ENCODE measurements at regions not wholly inside any gene's neighbourhood (a gene's known extent, or its start where the extent isn't known, plus 50 kb on each side); places are given as distances from the start of the nearest gene placed in this dataset.

- no peak for DNase-seq (ENCODE audit: low spot score)
Observed at GRCh38 chr1:209455661-209456358, 127.7 kb upstream of the CAMK1G start.

GRCh38 chr1:209456878-209457277 lies 126.6 kb upstream of the CAMK1G start:
- no peak for DNase-seq (ENCODE audit: low spot score)

DNA sequence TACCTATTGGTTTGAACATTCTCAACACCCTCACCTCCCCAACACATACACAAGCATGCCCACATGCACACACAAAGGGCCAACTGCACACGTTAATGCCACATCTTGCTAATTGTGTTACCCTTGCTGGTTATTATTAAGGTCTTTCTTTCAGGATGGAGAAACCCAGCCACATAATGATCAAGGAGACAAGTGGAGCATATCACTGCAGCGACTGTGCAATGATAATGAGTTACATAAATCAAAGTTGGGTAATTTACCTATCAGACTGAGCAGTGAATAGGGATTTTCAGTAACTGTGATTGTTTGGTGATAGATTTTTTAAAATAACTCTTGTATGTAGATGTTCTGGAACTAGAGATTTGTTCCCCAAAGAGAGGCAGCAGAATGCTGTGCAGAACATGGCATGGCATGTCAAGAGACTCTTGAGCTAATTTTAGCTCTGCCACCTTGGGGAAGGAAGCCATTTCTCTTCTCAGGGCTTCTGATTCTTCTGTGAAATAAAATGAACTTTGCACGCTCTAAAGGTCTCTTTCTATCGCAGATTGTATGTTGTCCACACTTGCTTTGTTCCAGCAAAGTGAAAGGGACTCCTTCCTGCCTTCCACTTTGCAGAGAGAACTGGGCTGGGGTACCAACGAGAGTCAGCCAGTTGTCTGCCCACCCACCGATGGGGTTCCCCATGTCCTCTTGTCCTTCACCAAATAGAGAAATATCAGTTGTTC lies 126.0 kb upstream of the CAMK1G start:
- DNase-seq (ENCODE audit: low spot score): no peak

DNA sequence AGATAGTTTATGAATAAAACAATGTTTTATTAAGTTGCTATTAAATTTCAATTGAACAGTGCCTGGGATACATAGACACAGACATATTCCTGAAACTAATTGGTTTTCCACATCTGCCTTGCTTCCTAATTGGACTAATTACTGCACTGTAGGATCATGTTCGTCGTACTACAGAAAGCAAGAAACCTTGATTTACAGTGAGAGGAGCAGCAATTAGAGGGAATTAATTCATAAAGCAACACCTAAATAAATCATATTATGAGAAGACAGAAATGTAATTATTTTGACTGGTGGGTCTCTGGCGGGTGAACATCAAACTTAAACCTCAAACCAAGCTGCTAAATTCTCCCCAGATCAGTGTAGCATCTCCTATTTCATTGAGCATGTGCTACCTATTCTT lies 124.6 kb upstream of the CAMK1G start:
- DNase-seq (ENCODE audit: low spot score): no peak

DNA sequence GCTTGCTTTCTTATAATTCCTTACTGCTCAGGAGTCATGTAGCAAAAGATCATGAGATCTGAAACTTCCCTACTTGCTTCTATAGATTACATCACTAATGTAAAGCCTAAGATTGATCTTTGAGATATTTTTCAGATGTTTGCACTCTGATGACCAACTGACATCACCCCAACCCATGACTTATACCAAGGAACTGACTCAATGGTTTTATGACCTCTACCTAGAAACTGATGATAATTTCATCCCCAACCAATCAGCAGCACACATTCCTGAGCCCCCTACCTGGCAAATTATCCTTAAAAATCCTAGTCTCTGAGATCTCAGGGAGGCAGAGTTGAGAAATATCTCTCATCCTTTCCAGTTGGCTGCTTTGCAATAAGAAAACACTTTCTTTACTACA lies 122.3 kb upstream of the CAMK1G start:
- DNase-seq (ENCODE audit: low spot score): no peak

GRCh38 chr1:209462433-209462832 lies 121.1 kb upstream of the CAMK1G start:
- DNase-seq (ENCODE audit: low spot score): no peak

DNA sequence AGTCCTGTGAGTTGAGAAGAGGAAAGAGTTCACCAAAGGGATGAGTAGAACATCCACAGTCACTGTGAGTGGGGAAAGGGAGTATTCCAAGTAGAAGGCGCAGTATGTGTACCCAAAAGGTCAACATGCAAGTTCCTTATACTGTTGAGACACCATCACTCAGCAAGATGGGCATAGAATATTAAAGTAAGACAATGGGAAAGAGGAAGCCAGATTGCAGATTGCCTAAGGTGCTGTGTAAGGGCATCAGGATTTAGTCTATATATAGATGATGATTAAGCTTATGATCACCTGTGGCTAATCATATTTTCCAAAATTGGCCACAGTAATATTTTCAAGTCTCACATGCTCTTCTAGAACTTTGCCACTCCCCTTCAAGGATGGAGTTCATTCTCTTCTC lies 120.1 kb upstream of the CAMK1G start:
- DNase-seq (ENCODE audit: low spot score): no peak

DNA sequence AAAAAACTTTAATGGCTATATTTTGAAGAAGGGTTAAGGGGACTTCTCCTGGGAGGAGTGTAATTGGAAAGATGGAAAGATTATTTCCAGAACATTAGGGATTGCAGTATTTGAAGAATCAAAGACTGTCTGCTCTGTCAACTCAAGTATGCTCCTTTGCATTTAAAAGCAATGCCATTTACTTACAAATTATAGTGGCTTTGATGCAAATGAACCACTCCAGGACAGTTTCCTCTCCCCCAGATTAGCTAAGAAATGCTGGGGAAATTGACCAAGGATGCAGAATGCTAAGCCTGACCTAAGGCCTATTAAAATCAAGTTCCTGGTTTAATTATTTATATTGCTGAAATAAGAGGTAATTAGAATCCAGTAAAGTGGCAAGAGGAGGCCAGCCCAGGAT lies 110.5 kb upstream of the CAMK1G start:
- no peak for DNase-seq (ENCODE audit: low spot score)

- no peak for DNase-seq (ENCODE audit: low spot score)
Observed at GRCh38 chr1:209480345-209480744, 103.2 kb upstream of the CAMK1G start.

DNA sequence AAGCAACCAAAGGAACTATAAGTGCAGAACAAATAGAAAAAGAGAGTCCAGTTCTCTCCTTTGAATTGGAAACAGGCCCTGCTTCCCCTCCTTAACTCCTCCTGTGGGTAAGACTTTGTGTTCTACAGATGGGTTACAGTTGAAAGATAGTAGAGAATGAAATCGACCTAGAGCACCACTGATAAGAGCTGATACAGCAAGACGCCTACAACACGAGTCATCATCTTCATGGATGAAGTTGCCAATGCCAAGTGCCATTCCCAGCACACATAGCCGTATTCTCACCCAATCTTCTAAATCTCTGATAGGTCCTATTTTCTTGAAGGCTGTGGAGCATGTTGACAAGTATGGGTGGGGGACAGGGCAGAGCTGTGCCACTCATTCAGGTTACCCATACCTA lies 99.8 kb upstream of the CAMK1G start:
- DNase-seq (ENCODE audit: low spot score): no peak

DNA sequence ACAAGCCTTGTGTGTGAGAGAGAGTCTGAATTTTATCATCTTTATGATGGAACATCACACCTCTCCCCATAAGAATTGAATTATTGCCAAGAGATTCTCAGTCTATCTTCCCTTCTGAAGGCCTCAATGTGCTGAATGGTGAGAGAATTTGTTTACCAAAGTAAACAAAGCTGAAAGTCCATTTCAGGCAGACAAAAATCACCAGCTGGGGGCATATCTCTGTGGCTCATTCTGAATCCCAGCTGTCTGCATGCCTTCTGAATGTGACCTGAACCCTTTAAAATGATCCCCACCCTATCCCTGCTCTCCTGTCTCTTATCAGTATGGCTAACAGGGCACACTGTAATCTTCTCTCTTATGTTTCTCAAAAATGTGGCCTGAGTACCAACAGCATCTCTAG lies 99.1 kb upstream of the CAMK1G start:
- DNase-seq (ENCODE audit: low spot score): no peak

DNA sequence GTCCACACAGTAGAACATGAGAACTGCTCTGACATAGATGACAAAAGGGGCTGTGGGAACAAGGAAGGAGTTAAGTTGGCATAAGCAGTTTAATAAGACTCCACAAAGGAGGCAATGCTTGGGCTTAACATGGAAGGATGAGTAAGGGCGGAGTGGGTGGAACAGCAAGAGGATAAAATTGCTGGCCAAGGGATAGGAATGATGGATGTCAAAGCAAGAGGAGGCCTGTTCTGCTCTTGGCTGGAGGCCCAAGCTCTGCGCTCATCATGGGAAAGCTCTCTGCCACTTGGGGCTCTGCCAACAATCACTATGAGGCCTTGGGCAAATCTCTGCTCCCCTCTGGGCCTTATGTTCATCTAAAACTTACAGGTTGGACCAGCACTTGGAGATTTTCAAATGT lies 98.3 kb upstream of the CAMK1G start:
- DNase-seq (ENCODE audit: low spot score): no peak

DNA sequence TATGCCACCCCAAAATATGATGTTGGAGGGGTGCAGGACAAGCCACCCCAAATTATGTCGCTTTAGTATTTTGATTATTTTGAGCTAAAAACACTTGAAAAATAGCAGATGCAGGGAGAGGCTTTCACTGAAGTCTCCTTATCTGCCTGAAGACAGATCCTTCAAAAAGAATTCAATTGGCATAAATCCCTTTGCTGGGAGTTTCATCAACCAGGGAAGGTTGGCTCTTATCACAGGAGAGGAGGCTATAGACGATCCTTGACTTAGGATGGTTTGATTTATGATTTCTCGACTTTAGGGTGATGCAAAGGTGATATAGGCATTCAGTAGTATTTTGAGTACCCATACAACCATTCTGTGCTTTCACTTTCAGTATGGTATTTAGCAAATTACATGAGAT lies 97.8 kb upstream of the CAMK1G start:
- DNase-seq (ENCODE audit: low spot score): no peak

- DNase-seq (ENCODE audit: low spot score): no peak
Observed at GRCh38 chr1:209486861-209487593, 96.5 kb upstream of the CAMK1G start.

- no peak for DNase-seq (ENCODE audit: low spot score)
Observed at GRCh38 chr1:209490013-209490412, 93.5 kb upstream of the CAMK1G start.

DNA sequence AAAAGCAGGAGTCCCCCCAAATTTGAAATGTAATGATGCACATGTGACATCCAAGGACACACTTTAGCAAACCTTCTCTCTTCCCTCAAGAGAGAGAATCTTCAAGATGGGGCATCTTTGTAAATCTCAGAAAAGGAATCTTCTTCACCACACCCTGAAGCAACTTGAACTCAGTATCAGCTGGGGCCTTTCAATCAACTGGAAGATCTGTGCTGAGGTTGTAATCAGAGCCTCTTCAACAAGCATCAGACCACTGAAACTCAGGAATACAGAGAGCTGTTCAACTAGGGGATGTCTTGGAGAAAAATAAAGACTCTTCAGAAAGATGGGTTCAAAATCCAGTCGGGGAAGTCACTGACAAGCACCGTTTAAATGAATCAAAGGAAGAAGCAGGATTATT lies 92.5 kb upstream of the CAMK1G start:
- DNase-seq (ENCODE audit: low spot score): no peak

- no peak for DNase-seq (ENCODE audit: low spot score)
Observed at GRCh38 chr1:209491496-209491895, 92.0 kb upstream of the CAMK1G start.

- DNase-seq (ENCODE audit: low spot score): no peak
Observed at GRCh38 chr1:209491897-209492296, 91.6 kb upstream of the CAMK1G start.

DNA sequence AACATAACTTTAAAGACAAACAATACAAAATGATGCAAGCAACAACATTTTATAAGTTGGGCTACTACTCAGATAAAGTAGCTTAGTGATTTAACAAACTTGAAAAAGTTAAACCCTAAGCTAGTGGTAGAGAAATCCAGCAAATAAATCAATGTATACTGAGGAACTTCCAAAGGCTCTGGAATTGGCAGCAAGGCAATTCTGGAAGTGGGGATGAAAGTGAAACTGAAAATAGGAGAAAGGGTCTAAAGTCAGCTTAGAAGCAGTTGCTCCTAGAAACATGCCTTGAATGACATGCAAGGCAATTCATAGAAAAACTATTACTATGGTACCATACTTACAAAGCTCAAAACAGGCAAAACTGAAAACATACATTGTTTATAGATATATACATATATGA lies 90.0 kb upstream of the CAMK1G start:
- DNase-seq (ENCODE audit: low spot score): no peak

GRCh38 chr1:209497729-209498128 lies 85.8 kb upstream of the CAMK1G start:
- no peak for DNase-seq (ENCODE audit: low spot score)

DNA sequence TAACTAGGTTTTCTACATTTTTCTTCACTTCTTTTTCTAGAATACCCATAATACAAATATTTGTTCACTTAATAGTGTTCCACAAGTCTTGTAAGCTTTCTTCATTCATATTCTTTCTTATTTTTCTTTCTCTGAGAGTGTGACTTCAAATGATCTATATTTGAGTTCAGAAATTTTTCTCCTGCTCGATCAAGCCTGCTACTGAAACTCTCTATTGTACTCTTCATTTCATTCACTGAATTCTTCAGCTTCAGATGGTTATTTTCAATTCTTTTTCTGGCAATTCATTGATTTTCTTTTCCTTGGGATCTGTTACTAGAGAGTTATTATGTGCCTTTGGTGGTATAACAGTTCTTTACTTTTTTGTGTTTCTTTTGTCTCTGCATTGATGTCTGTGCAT lies 82.5 kb upstream of the CAMK1G start:
- no peak for DNase-seq (ENCODE audit: low spot score)

GRCh38 chr1:209503196-209503595 lies 80.3 kb upstream of the CAMK1G start:
- DNase-seq (ENCODE audit: low spot score): no peak

DNA sequence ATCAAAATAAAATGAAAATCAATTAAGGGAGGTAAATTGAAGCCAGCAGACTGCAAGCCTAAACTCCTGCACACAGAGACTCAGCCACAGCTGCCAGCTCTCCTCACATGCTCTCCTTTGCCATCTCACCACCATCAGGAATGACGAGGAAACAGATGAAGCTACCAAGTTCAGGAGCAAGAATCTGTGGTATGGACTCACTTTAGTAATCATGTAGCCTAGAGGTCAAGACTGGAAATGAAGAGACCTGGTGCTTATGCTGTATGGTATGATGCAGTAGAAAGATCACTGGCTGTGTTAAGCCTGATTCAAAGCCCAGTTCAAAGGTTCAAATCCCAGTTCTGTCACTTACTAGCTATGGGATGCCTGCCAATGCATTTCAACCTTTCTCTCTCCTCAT lies 78.9 kb upstream of the CAMK1G start:
- DNase-seq (ENCODE audit: low spot score): no peak
